ENCODE measurements at regions not wholly inside any gene's neighbourhood (a gene's known extent, or its start where the extent isn't known, plus 50 kb on each side); places are given as distances from the start of the nearest gene placed in this dataset.
"Not testable (repeated sequence)": the region's sequence is repeated elsewhere in the genome, so short reads cannot be mapped to it uniquely, and the experiment has no call there.

- TF ChIP-seq CTCF (IDR thresholded peaks at IDR 0.05; ENCODE audit: insufficient read depth, low read length, missing control alignments): no peak
- ChIA-PET POLR2A (no interaction called here), CTCF (interaction anchor here (1.0 to 1.2 kb wide), 2 partner anchors 9 to 11 kb away, joined by 3 read pairs; no protein-coding TSS in a partner anchor)
- DNase-seq (ENCODE audit: low read depth, low spot score): no peak
- H3K4me3 ChIP-seq (ENCODE audit: low read depth, low read length): no peak overlapping the region
Observed at GRCh38 chr2:10225291-10226037, 77.2 kb upstream of the HPCAL1 start.

GRCh38 chr2:10226038-10226724 lies 76.5 kb upstream of the HPCAL1 start:
- ChIA-PET POLR2A (no interaction called here), CTCF (interaction anchor here (1.2 kb wide), 1 partner anchor 11 kb away, joined by 3 read pairs; no protein-coding TSS in a partner anchor)
- no peak for TF ChIP-seq CTCF (IDR thresholded peaks at IDR 0.05; ENCODE audit: insufficient read depth, low read length, missing control alignments)
- H3K4me3 ChIP-seq (ENCODE audit: low read depth, low read length): no peak overlapping the region
- no peak for DNase-seq (ENCODE audit: low read depth, low spot score)

- no peak overlapping the region for H3K4me3 ChIP-seq (ENCODE audit: low read depth, low read length)
- ChIA-PET POLR2A (no interaction called here), CTCF (interaction anchor here (0.7 to 1.6 kb wide), 2 partner anchors 157 to 180 kb away, joined by 3 to 5 read pairs; no protein-coding TSS in a partner anchor)
- TF ChIP-seq CTCF (IDR thresholded peaks at IDR 0.05; ENCODE audit: insufficient read depth, low read length, missing control alignments): no peak
- no peak for DNase-seq (ENCODE audit: low read depth, low spot score)
Observed at GRCh38 chr2:10228611-10229365, 73.9 kb upstream of the HPCAL1 start.

GRCh38 chr2:10229462-10230099 lies 73.1 kb upstream of the HPCAL1 start:
- TF ChIP-seq CTCF (IDR thresholded peaks at IDR 0.05; ENCODE audit: insufficient read depth, low read length, missing control alignments): no peak
- ChIA-PET POLR2A (no interaction called here), CTCF (interaction anchor here (1.6 kb wide), 1 partner anchor 180 kb away, joined by 5 read pairs; no protein-coding TSS in a partner anchor)
- H3K4me3 ChIP-seq (ENCODE audit: low read depth, low read length): no peak overlapping the region
- DNase-seq (ENCODE audit: low read depth, low spot score): no peak

- CTCF ChIA-PET: no interaction called here
- no peak for DNase-seq (ENCODE audit: low read depth, low spot score)
- no peak for TF ChIP-seq CTCF (IDR thresholded peaks at IDR 0.05; ENCODE audit: insufficient read depth, low read length, missing control alignments)
- POLR2A ChIA-PET: no interaction called here
- no peak overlapping the region for H3K4me3 ChIP-seq (ENCODE audit: low read depth, low read length)
Observed at GRCh38 chr2:10230499-10230898, 72.2 kb upstream of the HPCAL1 start.

GRCh38 chr2:10230921-10231320 lies 71.8 kb upstream of the HPCAL1 start:
- H3K4me3 ChIP-seq (ENCODE audit: low read depth, low read length); POLR2A ChIA-PET; DNase-seq (ENCODE audit: low read depth, low spot score); CTCF ChIA-PET: not testable (repeated sequence)
